HepG2 (cell line): ENCODE measurements at regions not wholly inside any gene's neighbourhood (a gene's known extent, or its start where the extent isn't known, plus 50 kb on each side); places are given as distances from the start of the nearest gene placed in this dataset.

Experiments used
- ATAC-seq: fragments of 200-7000 bp; cut with Tn5 transposase; 3 replicates; pipeline ENCODE4 v1.9.1; 2020; ENCODE audit warnings: mild to moderate bottlenecking, moderate library complexity
- BruUV-seq: library from RNA; stranded (reverse); fragments of 400-500 nt; replicated peaks from 2 replicates; lab custom pipeline; 2021; lab: Mats Ljungman, UMichigan
- CTCF ChIA-PET: fragments of 300-600 bp; formaldehyde crosslinking; extraction: SDS; loops from one replicate; lab custom pipeline; 2021; ENCODE audit warnings: low total read pairs, inconsistent platforms, low intra/inter-chr PET ratio; lab: Yijun Ruan, JAX
- POLR2A ChIA-PET: fragments of 350-600 bp; sonication (Branson Sonifier 250); formaldehyde crosslinking; loops from one replicate; lab custom pipeline; 2020; ENCODE audit warnings: antibody characterized with exemption, inconsistent platforms; lab: Yijun Ruan, JAX
- DNase-seq: peaks from one replicate; pipeline ENCODE4 v3.0.0-alpha.2; 2015; ENCODE audit warnings: low spot score
- FAIRE-seq: peaks from 3 replicates; lab custom pipeline; 2011; peaks lifted over from hg19 to GRCh38; lab: Jason Lieb, UNC
- H2AFZ ChIP-seq: one replicate; pipeline ENCODE4 v1.6.1; 2011; ENCODE audit warnings: low read length, inconsistent platforms
- H3K27ac ChIP-seq: fragments of 300-600 bp; 3 replicates; pipeline ENCODE4 v1.8.0; 2011; ENCODE audit warnings: mixed run types, mild to moderate bottlenecking, mixed read lengths, low read length, inconsistent platforms; ENCODE audit not compliant: insufficient read depth; ENCODE audit errors: extremely low read length
- H3K27me3 ChIP-seq, 2 experiments: fragments of 200-600 bp in 1 of 2; 2 replicates in 1 of 2; 3 replicates in 1 of 2; pipeline versions ENCODE4 v1.6.0 to v1.8.0; 2011; ENCODE audit warnings: low read length in 2 of 2, mild to moderate bottlenecking in 2 of 2, moderate library complexity in 2 of 2, inconsistent platforms in 1 of 2; ENCODE audit not compliant: insufficient read depth in 2 of 2, control insufficient read depth in 1 of 2
- H3K36me3 ChIP-seq, 2 experiments: fragments of 200-600 bp in 1 of 2; replicated peaks in 1 of 2; 2 replicates in 1 of 2; 3 replicates in 1 of 2; pipeline versions ENCODE4 v1.5.1 to v1.8.0; 2011; ENCODE audit warnings: low read length in 2 of 2, inconsistent platforms in 1 of 2; ENCODE audit not compliant: insufficient read depth in 2 of 2, control insufficient read depth in 1 of 2
- H3K4me1 ChIP-seq: 2 replicates; pipeline ENCODE4 v1.5.1; 2012; ENCODE audit warnings: low read length, inconsistent platforms; ENCODE audit not compliant: insufficient read depth
- H3K4me2 ChIP-seq: 2 replicates; pipeline ENCODE4 v1.6.0; 2011; ENCODE audit warnings: low read depth, low read length, inconsistent platforms
- H3K4me3 ChIP-seq, 3 experiments: fragments of 200-600 bp in 1 of 3; sonication (generic), shearing (Covaris generic) in 1 of 3; replicated peaks in 1 of 3; 2 replicates each; pipeline ENCODE4 v1.5.1; 2011 to 2016; ENCODE audit warnings: low read length in 3 of 3, inconsistent platforms in 2 of 3, low read depth in 2 of 3, mild to moderate bottlenecking in 2 of 3, control low read depth in 1 of 3, mixed read lengths in 1 of 3; ENCODE audit not compliant: insufficient read depth in 1 of 3
- H3K79me2 ChIP-seq: one replicate; pipeline ENCODE4 v1.6.1; 2011; ENCODE audit warnings: low read length, inconsistent platforms; ENCODE audit not compliant: insufficient read depth
- H3K9ac ChIP-seq: 2 replicates; pipeline ENCODE4 v1.6.0; 2011; ENCODE audit warnings: mild to moderate bottlenecking, low read depth, low read length, inconsistent platforms; ENCODE audit not compliant: insufficient read depth
- H3K9me3 ChIP-seq: 2 replicates; pipeline ENCODE4 v1.5.1; 2012; ENCODE audit warnings: mild to moderate bottlenecking, low read length
- H4K20me1 ChIP-seq: 2 replicates; pipeline ENCODE4 v1.6.0; 2011; ENCODE audit warnings: inconsistent platforms, mild to moderate bottlenecking, low read length, moderate library complexity; ENCODE audit not compliant: insufficient read depth
- HMG20B ChIP-seq: conservative IDR thresholded peaks from 2 replicates; pipeline ENCODE4 v1.6.1; 2016; ENCODE audit warnings: missing genetic modification reagents, missing compliant biosample characterization
- KAT8 ChIP-seq: IDR thresholded peaks from 2 replicates; pipeline ENCODE4 v1.6.1; 2016; ENCODE audit warnings: missing genetic modification reagents, missing compliant biosample characterization
- KLF13 ChIP-seq: sonication (generic); formaldehyde crosslinking; IDR thresholded peaks from 2 replicates; pipeline ENCODE4 v1.4.0; 2020; ENCODE audit warnings: mild to moderate bottlenecking, missing genetic modification reagents
- MLXIP ChIP-seq: sonication (generic); formaldehyde crosslinking; IDR thresholded peaks from 2 replicates; pipeline ENCODE4 v1.9.0; 2021; ENCODE audit warnings: missing genetic modification reagents, borderline replicate concordance
- SALL2 ChIP-seq: sonication (generic); formaldehyde crosslinking; IDR thresholded peaks from 2 replicates; pipeline ENCODE4 v1.8.1; 2023; ENCODE audit warnings: mild to moderate bottlenecking, missing genetic modification reagents, inconsistent platforms
- ZBTB26 ChIP-seq: IDR thresholded peaks from 2 replicates; pipeline ENCODE4 v1.6.1; 2016; ENCODE audit warnings: missing compliant biosample characterization, missing genetic modification reagents, borderline replicate concordance
- ZNF280B ChIP-seq: sonication (generic); formaldehyde crosslinking; IDR thresholded peaks from 2 replicates; pipeline ENCODE4 v1.5.0; 2020; ENCODE audit warnings: missing genetic modification reagents, mild to moderate bottlenecking, borderline replicate concordance
- ZNF552 ChIP-seq: sonication (generic); formaldehyde crosslinking; IDR thresholded peaks from 2 replicates; pipeline ENCODE4 v1.9.0; 2022; ENCODE audit warnings: missing genetic modification reagents, mild to moderate bottlenecking, borderline replicate concordance
- ZNF576 ChIP-seq: sonication (generic); formaldehyde crosslinking; IDR thresholded peaks from 2 replicates; pipeline ENCODE4 v1.4.0; 2020; ENCODE audit warnings: mild to moderate bottlenecking, missing genetic modification reagents
- ZNF616 ChIP-seq: sonication (generic); formaldehyde crosslinking; IDR thresholded peaks from 2 replicates; pipeline ENCODE4 v1.5.0; 2020; ENCODE audit warnings: low read depth, mild to moderate bottlenecking, missing genetic modification reagents
- ZNF709 ChIP-seq: sonication (generic); formaldehyde crosslinking; IDR thresholded peaks from 2 replicates; pipeline ENCODE4 v1.5.0; 2020; ENCODE audit warnings: mild to moderate bottlenecking, missing genetic modification reagents
- ZNF749 ChIP-seq: sonication (generic); formaldehyde crosslinking; IDR thresholded peaks from 2 replicates; pipeline ENCODE4 v1.8.0; 2022; ENCODE audit warnings: mild to moderate bottlenecking, missing genetic modification reagents, moderate library complexity, borderline replicate concordance
- ZSCAN12 ChIP-seq: sonication (generic); formaldehyde crosslinking; IDR thresholded peaks from 2 replicates; pipeline ENCODE4 v1.9.0; 2021; ENCODE audit warnings: mild to moderate bottlenecking, missing genetic modification reagents
- WGBS: methylation state at CpG from one replicate; pipeline ENCODE4 v1.1.6; 2017; ENCODE audit warnings: low lambda C conversion rate; 5-methylcytosine and 5-hydroxymethylcytosine counted together
- in situ Hi-C: cut with HindIII; loops from 2 replicates; pipeline ENCODE4 v1.10.0; 2017; ENCODE audit warnings: low pct_unique_long_range_greater_than_20kb; ENCODE audit not compliant: extremely low pct_ligation_motif_present
- intact Hi-C: fragments of 100-400 bp; cut with micrococcal nuclease; formaldehyde crosslinking; loops from one replicate; pipeline ENCODE4 v1.10.0; 2022; ENCODE audit not compliant: unreplicated experiment

GRCh38 chr5:3662344-3662743, 66.7 kb downstream of the IRX1 start:
- no peak overlapping the region for H3K27ac ChIP-seq
- no peak overlapping the region for H3K9ac ChIP-seq
- H3K4me2 ChIP-seq: no peak overlapping the region
- ATAC-seq (no peak), FAIRE-seq (no peak), DNase-seq (no peak)
- POLR2A ChIA-PET: no interaction called here
- CTCF ChIA-PET: no interaction called here
- H3K4me3 ChIP-seq: no peak overlapping the region
- H3K9me3 ChIP-seq: no peaks in the 10 kb centered on the region
- H3K79me2 ChIP-seq: no peaks in the 10 kb centered on the region
- H3K36me3 ChIP-seq: no peaks in the 10 kb centered on the region
- no peak for TF ChIP-seq MLXIP (CRISPR knock-in tag)
- TF ChIP-seq ZSCAN12: no peak
- no peak for TF ChIP-seq ZNF280B
- no peak for TF ChIP-seq ZNF709 (CRISPR knock-in tag)
- TF ChIP-seq KLF13: no peak
- TF ChIP-seq HMG20B: no peak
- TF ChIP-seq ZNF749 (CRISPR knock-in tag): no peak
- TF ChIP-seq ZNF576: no peak
- TF ChIP-seq KAT8 (CRISPR knock-in tag): no peak
- no peak for TF ChIP-seq ZNF616
- TF ChIP-seq ZBTB26 (CRISPR knock-in tag): no peak
- TF ChIP-seq SALL2 (CRISPR knock-in tag): no peak
- TF ChIP-seq ZNF552 (CRISPR knock-in tag): no peak
- no TSS peak for BruUV-seq
- no peaks in the 10 kb centered on the region for H3K27me3 ChIP-seq
- H4K20me1 ChIP-seq: no peaks in the 10 kb centered on the region
- H2AFZ ChIP-seq: no peak overlapping the region
- 0% methylated on average over 1 of the region's 1 CpG for WGBS
- in situ Hi-C loops (no loop called here), intact Hi-C loops (no loop called here)
- no peaks in the 10 kb centered on the region for H3K4me1 ChIP-seq
